T-helper 17 cell (primary cell): ENCODE measurements at regions not wholly inside any gene's neighbourhood (a gene's known extent, or its start where the extent isn't known, plus 50 kb on each side); places are given as distances from the start of the nearest gene placed in this dataset.
A peak's percentile ranks its signal among the peaks of the same experiment; 100 is the strongest.

Source experiments
- ATAC-seq: fragments of 150-1000 bp; cut with Tn5 transposase; 2 replicates; pipeline ENCODE4 v1.10.0; 2021; ENCODE audit warnings: mild to moderate bottlenecking, moderate library complexity
- DNase-seq, 3 donors: peaks; one replicate each; pipeline versions ENCODE4 v3.0.0 to v3.0.0-alpha.2; 2020 to 2021
- H3K9me3 ChIP-seq: one replicate; pipeline ENCODE4 v1.7.0; 2013; ENCODE audit warnings: low read length, mild to moderate bottlenecking; ENCODE audit not compliant: control insufficient read depth, poor library complexity, severe bottlenecking
- H3K27ac Mint-ChIP-seq: one replicate; pipeline ENCODE4 v1.8.0; 2022; ENCODE audit warnings: mild to moderate bottlenecking, moderate library complexity, mixed read lengths
- H3K27me3 Mint-ChIP-seq: one replicate; pipeline ENCODE4 v1.8.0; 2022; ENCODE audit warnings: mixed read lengths
- H3K36me3 Mint-ChIP-seq: one replicate; pipeline ENCODE4 v1.8.0; 2022; ENCODE audit warnings: low read depth, mixed read lengths
- H3K4me1 Mint-ChIP-seq: one replicate; pipeline ENCODE4 v1.8.0; 2022; ENCODE audit warnings: mild to moderate bottlenecking, mixed read lengths
- H3K4me3 Mint-ChIP-seq: one replicate; pipeline ENCODE4 v1.8.0; 2022; ENCODE audit warnings: mild to moderate bottlenecking, moderate library complexity, mixed read lengths

- no peak overlapping the region for H3K4me3 Mint-ChIP-seq
- no peaks in the 10 kb centered on the region for H3K4me1 Mint-ChIP-seq
- H3K27ac Mint-ChIP-seq = no peak overlapping the region
- H3K36me3 Mint-ChIP-seq = no peaks in the 10 kb centered on the region
- no peaks in the 10 kb centered on the region for H3K27me3 Mint-ChIP-seq
- no peaks in the 10 kb centered on the region for H3K9me3 ChIP-seq
- DNase-seq = no peak
- no peak for ATAC-seq
Observed at GRCh38 chr4:123577225-123577906, 180.8 kb downstream of the SPRY1 start.

GRCh38 chr4:123578276-123579029 lies 181.9 kb downstream of the SPRY1 start:
- H3K27ac Mint-ChIP-seq = no peak overlapping the region
- no peak overlapping the region for H3K4me3 Mint-ChIP-seq
- no peaks in the 10 kb centered on the region for H3K36me3 Mint-ChIP-seq
- ATAC-seq (no peak), DNase-seq (no peak)
- no peaks in the 10 kb centered on the region for H3K27me3 Mint-ChIP-seq
- H3K4me1 Mint-ChIP-seq = no peaks in the 10 kb centered on the region
- no peaks in the 10 kb centered on the region for H3K9me3 ChIP-seq

GRCh38 chr4:123579961-123580360 lies 183.4 kb downstream of the SPRY1 start:
- no peaks in the 10 kb centered on the region for H3K36me3 Mint-ChIP-seq
- no peak overlapping the region for H3K27ac Mint-ChIP-seq
- peaks cover 2% of the 10 kb centered on the region for H3K27me3 Mint-ChIP-seq
- no peak overlapping the region for H3K4me3 Mint-ChIP-seq
- DNase-seq = no peak
- no peak for ATAC-seq
- H3K9me3 ChIP-seq = no peaks in the 10 kb centered on the region
- no peaks in the 10 kb centered on the region for H3K4me1 Mint-ChIP-seq

GRCh38 chr4:123580981-123581664 lies 184.5 kb downstream of the SPRY1 start:
- Mint-ChIP-seq H3K4me3 (no peak overlapping the region), H3K4me1 (no peaks in the 10 kb centered on the region), H3K27ac (no peak overlapping the region), H3K36me3 (no peaks in the 10 kb centered on the region), H3K27me3 (peaks cover 8% of the 10 kb centered on the region)
- H3K9me3 ChIP-seq = no peaks in the 10 kb centered on the region
- DNase-seq (no peak), ATAC-seq (no peak)

- no peak overlapping the region for H3K4me3 Mint-ChIP-seq
- DNase-seq = no peak
- no peaks in the 10 kb centered on the region for H3K36me3 Mint-ChIP-seq
- H3K27me3 Mint-ChIP-seq = peaks cover 8% of the 10 kb centered on the region
- no peaks in the 10 kb centered on the region for H3K9me3 ChIP-seq
- H3K4me1 Mint-ChIP-seq = no peaks in the 10 kb centered on the region
- H3K27ac Mint-ChIP-seq = no peak overlapping the region
- no peak for ATAC-seq
Observed at GRCh38 chr4:123581802-123582201, 185.2 kb downstream of the SPRY1 start.

GRCh38 chr4:123583043-123583442 lies 186.4 kb downstream of the SPRY1 start:
- H3K27me3 Mint-ChIP-seq = peaks cover 8% of the 10 kb centered on the region
- ATAC-seq = no peak
- no peak for DNase-seq
- H3K36me3 Mint-ChIP-seq = no peaks in the 10 kb centered on the region
- no peaks in the 10 kb centered on the region for H3K9me3 ChIP-seq
- no peak overlapping the region for H3K27ac Mint-ChIP-seq
- H3K4me3 Mint-ChIP-seq = no peak overlapping the region
- no peaks in the 10 kb centered on the region for H3K4me1 Mint-ChIP-seq

- ATAC-seq (no peak), DNase-seq (no peak)
- Mint-ChIP-seq H3K27ac (no peak overlapping the region), H3K4me1 (no peaks in the 10 kb centered on the region), H3K27me3 (peaks cover 8% of the 10 kb centered on the region), H3K36me3 (no peaks in the 10 kb centered on the region), H3K4me3 (no peak overlapping the region)
- H3K9me3 ChIP-seq = no peaks in the 10 kb centered on the region
Observed at GRCh38 chr4:123585111-123585510, 188.5 kb downstream of the SPRY1 start.

- H3K4me3 Mint-ChIP-seq = no peak overlapping the region
Observed at GRCh38 chr4:123587983-123588494, 191.4 kb downstream of the SPRY1 start.

GRCh38 chr4:123588631-123589241 lies 192.1 kb downstream of the SPRY1 start:
- Mint-ChIP-seq H3K36me3 (no peaks in the 10 kb centered on the region), H3K4me1 (no peaks in the 10 kb centered on the region), H3K27me3 (peaks cover 8% of the 10 kb centered on the region), H3K4me3 (no peak overlapping the region), H3K27ac (no peak overlapping the region)
- DNase-seq = no peak
- H3K9me3 ChIP-seq = no peaks in the 10 kb centered on the region
- ATAC-seq = no peak

More at GRCh38 chr4:123587983-123588494, 191.4 kb downstream of the SPRY1 start:
- no peaks in the 10 kb centered on the region for H3K4me1 Mint-ChIP-seq
- peak overlapping the region; percentile 16 for H3K27ac Mint-ChIP-seq
- DNase-seq = no peak
- ATAC-seq = no peak
- no peaks in the 10 kb centered on the region for H3K36me3 Mint-ChIP-seq
- peaks cover 8% of the 10 kb centered on the region for H3K27me3 Mint-ChIP-seq
- H3K9me3 ChIP-seq = no peaks in the 10 kb centered on the region

GRCh38 chr4:123589301-123589700 lies 192.7 kb downstream of the SPRY1 start:
- ATAC-seq (no peak), DNase-seq (no peak)
- peaks cover 8% of the 10 kb centered on the region for H3K27me3 Mint-ChIP-seq
- H3K9me3 ChIP-seq = no peaks in the 10 kb centered on the region
- no peaks in the 10 kb centered on the region for H3K4me1 Mint-ChIP-seq
- no peak overlapping the region for H3K4me3 Mint-ChIP-seq
- H3K27ac Mint-ChIP-seq = no peak overlapping the region
- H3K36me3 Mint-ChIP-seq = no peaks in the 10 kb centered on the region

GRCh38 chr4:123591875-123592274 lies 195.3 kb downstream of the SPRY1 start:
- no peaks in the 10 kb centered on the region for H3K27me3 Mint-ChIP-seq
- H3K4me3 Mint-ChIP-seq = no peak overlapping the region
- H3K4me1 Mint-ChIP-seq = no peaks in the 10 kb centered on the region
- no peaks in the 10 kb centered on the region for H3K9me3 ChIP-seq
- ATAC-seq = no peak
- DNase-seq = no peak
- H3K36me3 Mint-ChIP-seq = no peaks in the 10 kb centered on the region
- H3K27ac Mint-ChIP-seq = no peak overlapping the region

GRCh38 chr4:123593655-123594054 lies 197.1 kb downstream of the SPRY1 start:
- DNase-seq (no peak), ATAC-seq (no peak)
- no peaks in the 10 kb centered on the region for H3K9me3 ChIP-seq
- Mint-ChIP-seq H3K4me3 (no peak overlapping the region), H3K4me1 (no peaks in the 10 kb centered on the region), H3K27me3 (no peaks in the 10 kb centered on the region), H3K27ac (no peak overlapping the region), H3K36me3 (no peaks in the 10 kb centered on the region)

- Mint-ChIP-seq H3K36me3 (no peaks in the 10 kb centered on the region), H3K27ac (no peak overlapping the region), H3K4me3 (no peak overlapping the region), H3K27me3 (no peaks in the 10 kb centered on the region), H3K4me1 (peaks cover 18% of the 10 kb centered on the region)
- H3K9me3 ChIP-seq = no peaks in the 10 kb centered on the region
- no peak for ATAC-seq
- DNase-seq = no peak
Observed at GRCh38 chr4:123596805-123597204, 200.2 kb downstream of the SPRY1 start.
